H1 (cell line): ENCODE measurements at regions not wholly inside any gene's neighbourhood (a gene's known extent, or its start where the extent isn't known, plus 50 kb on each side); places are given as distances from the start of the nearest gene placed in this dataset.
A peak's percentile ranks its signal among the peaks of the same experiment; 100 is the strongest.
"Not testable (repeated sequence)": the region's sequence is repeated elsewhere in the genome, so short reads cannot be mapped to it uniquely, and the experiment has no call there.

Experiments
- CTCF ChIA-PET: fragments of 300-600 bp; sonication (Branson Sonifier 250); formaldehyde crosslinking; loops from one replicate; lab custom pipeline; 2021; ENCODE audit not compliant: partially characterized antibody; lab: Charles Lee
- POLR2A ChIA-PET: fragments of 300-600 bp; sonication (Branson Sonifier 250); formaldehyde crosslinking; loops from one replicate; lab custom pipeline; 2021; ENCODE audit warnings: inconsistent platforms; ENCODE audit not compliant: partially characterized antibody; lab: Charles Lee
- DNase-seq, 2 experiments: peaks; one replicate each; pipeline versions ENCODE4 v3.0.0 to v3.0.0-alpha.2; 2010 to 2022; ENCODE audit warnings: low spot score in 2 of 2, low read depth in 1 of 2, mixed read lengths in 1 of 2
- FAIRE-seq: peaks from 2 replicates; lab custom pipeline; 2011; peaks lifted over from hg19 to GRCh38; lab: Jason Lieb, UNC
- H2AFZ ChIP-seq: 2 replicates; pipeline ENCODE4 v1.8.1; 2012; ENCODE audit warnings: low read length, inconsistent platforms
- H2AK5ac ChIP-seq: 2 replicates; pipeline ENCODE4 v1.6.1; 2013; ENCODE audit warnings: low read depth, low read length
- H2BK120ac ChIP-seq: replicated peaks from 2 replicates; pipeline ENCODE3; 2013; ENCODE audit warnings: low read depth, low read length, inconsistent platforms
- H2BK12ac ChIP-seq: 2 replicates; pipeline ENCODE4 v1.6.1; 2013; ENCODE audit warnings: low read depth, low read length
- H2BK15ac ChIP-seq: 2 replicates; pipeline ENCODE4 v1.6.1; 2013; ENCODE audit warnings: low read length
- H2BK20ac ChIP-seq: 2 replicates; pipeline ENCODE4 v1.6.1; 2013; ENCODE audit warnings: low read length
- H2BK5ac ChIP-seq: 2 replicates; pipeline ENCODE4 v1.6.1; 2013; ENCODE audit warnings: low read depth, low read length
- H3K14ac ChIP-seq: 2 replicates; pipeline ENCODE4 v1.6.1; 2013; ENCODE audit warnings: inconsistent platforms; ENCODE audit not compliant: insufficient read length
- H3K18ac ChIP-seq: 2 replicates; pipeline ENCODE4 v1.6.1; 2013; ENCODE audit warnings: low read length; ENCODE audit errors: extremely low read depth
- H3K23ac ChIP-seq: 2 replicates; pipeline ENCODE4 v1.6.1; 2013; ENCODE audit warnings: inconsistent platforms; ENCODE audit not compliant: insufficient read length
- H3K23me2 ChIP-seq: 2 replicates; pipeline ENCODE4 v1.6.1; 2013; ENCODE audit warnings: low read depth, low read length
- H3K27ac ChIP-seq: 2 replicates; pipeline ENCODE4 v1.6.1; 2011; ENCODE audit warnings: low read depth, low read length, inconsistent platforms
- H3K27me3 ChIP-seq, 4 experiments: replicated peaks in 1 of 4; 1 replicate in 1 of 4; 2 replicates in 3 of 4; pipeline versions ENCODE4 v1.6.1 to v1.8.1; 2011 to 2013; ENCODE audit warnings: low read length in 3 of 4, mild to moderate bottlenecking in 3 of 4, inconsistent platforms in 2 of 4, mixed read lengths in 2 of 4, moderate library complexity in 1 of 4; ENCODE audit not compliant: control insufficient read depth in 3 of 4, insufficient read depth in 3 of 4; ENCODE audit errors: extremely low read depth in 1 of 4
- H3K36me3 ChIP-seq, 4 experiments: 2 replicates each; pipeline versions ENCODE4 v1.6.1 to v1.8.1; 2011 to 2013; ENCODE audit warnings: mild to moderate bottlenecking in 4 of 4, low read length in 3 of 4, moderate library complexity in 2 of 4, control low read depth in 1 of 4, inconsistent platforms in 1 of 4; ENCODE audit not compliant: insufficient read depth in 4 of 4, control insufficient read depth in 2 of 4
- H3K4ac ChIP-seq: replicated peaks from 2 replicates; pipeline ENCODE3; 2013; ENCODE audit warnings: low read length, low read depth, mixed read lengths, inconsistent platforms; ENCODE audit not compliant: insufficient read length
- H3K4me1 ChIP-seq, 4 experiments: replicated peaks in 1 of 4; 1 replicate in 1 of 4; 2 replicates in 3 of 4; pipeline versions ENCODE4 v1.6.1 to v1.8.1; 2011 to 2013; ENCODE audit warnings: low read length in 3 of 4, inconsistent platforms in 2 of 4, mixed read lengths in 1 of 4; ENCODE audit not compliant: insufficient read depth in 4 of 4, control insufficient read depth in 3 of 4
- H3K4me2 ChIP-seq, 2 experiments: 2 replicates each; pipeline versions ENCODE4 v1.6.1 to v1.8.1; 2011 to 2013; ENCODE audit warnings: low read depth in 2 of 2, low read length in 2 of 2, control low read depth in 1 of 2, inconsistent platforms in 1 of 2, mild to moderate bottlenecking in 1 of 2; ENCODE audit not compliant: insufficient read depth in 1 of 2
- H3K4me3 ChIP-seq, 4 experiments: fragments of 200-600, 300-600 bp in 1 of 4; sonication (generic), shearing (Covaris generic), sonication (Bioruptor Twin) in 1 of 4; 2 replicates each; pipeline versions ENCODE4 v1.5.1 to v1.8.1; 2011 to 2016; ENCODE audit warnings: low read length in 4 of 4, low read depth in 3 of 4, control low read depth in 2 of 4, inconsistent platforms in 2 of 4, mild to moderate bottlenecking in 2 of 4, mixed read lengths in 1 of 4, moderate library complexity in 1 of 4; ENCODE audit not compliant: insufficient read depth in 2 of 4; ENCODE audit errors: extremely low read depth in 1 of 4
- H3K56ac ChIP-seq: replicated peaks from 2 replicates; pipeline ENCODE3; 2013; ENCODE audit warnings: low read depth, mild to moderate bottlenecking, mixed read lengths, low read length, inconsistent platforms; ENCODE audit not compliant: insufficient read length
- H3K79me1 ChIP-seq: 2 replicates; pipeline ENCODE4 v1.6.1; 2013; ENCODE audit warnings: low read depth, low read length, control low read depth
- H3K79me2 ChIP-seq, 2 experiments: 2 replicates each; pipeline versions ENCODE4 v1.6.1 to v1.8.1; 2012 to 2013; ENCODE audit warnings: low read length in 2 of 2, mild to moderate bottlenecking in 2 of 2, inconsistent platforms in 1 of 2; ENCODE audit not compliant: insufficient read depth in 2 of 2, control insufficient read depth in 1 of 2
- H3K9ac ChIP-seq, 4 experiments: replicated peaks in 1 of 4; 1 replicate in 1 of 4; 2 replicates in 3 of 4; pipeline versions ENCODE4 v1.6.1 to v1.8.1; 2011 to 2013; ENCODE audit warnings: low read depth in 3 of 4, low read length in 3 of 4, control low read depth in 2 of 4, mild to moderate bottlenecking in 2 of 4, moderate library complexity in 2 of 4, inconsistent platforms in 1 of 4; ENCODE audit errors: extremely low read depth in 1 of 4
- H3K9me3 ChIP-seq, 2 experiments: 2 replicates each; pipeline versions ENCODE4 v1.6.1 to v1.8.1; 2012 to 2013; ENCODE audit warnings: mild to moderate bottlenecking in 2 of 2, moderate library complexity in 2 of 2, control low read depth in 1 of 2, inconsistent platforms in 1 of 2, low read depth in 1 of 2, low read length in 1 of 2, mixed read lengths in 1 of 2; ENCODE audit not compliant: insufficient read depth in 2 of 2
- H4K20me1 ChIP-seq, 2 experiments: replicated peaks in 1 of 2; 2 replicates each; pipeline versions ENCODE3 to v1.8.1; 2011 to 2013; ENCODE audit warnings: inconsistent platforms in 2 of 2, low read length in 2 of 2, mild to moderate bottlenecking in 1 of 2; ENCODE audit not compliant: insufficient read depth in 2 of 2, control insufficient read depth in 1 of 2
- H4K5ac ChIP-seq: 2 replicates; pipeline ENCODE4 v1.6.1; 2013; ENCODE audit warnings: low read length, low read depth, mixed read lengths, inconsistent platforms; ENCODE audit not compliant: insufficient read length
- H4K8ac ChIP-seq: 2 replicates; pipeline ENCODE4 v1.8.0; 2013; ENCODE audit warnings: mild to moderate bottlenecking, moderate library complexity, low read length, inconsistent platforms; ENCODE audit not compliant: insufficient read depth; ENCODE audit errors: extremely low read depth
- H4K91ac ChIP-seq: replicated peaks from 2 replicates; pipeline ENCODE3; 2013; ENCODE audit warnings: low read length, mixed read lengths, inconsistent platforms; ENCODE audit not compliant: insufficient read length
- WGBS, 2 experiments: shearing (Covaris generic) in 1 of 2; methylation state at CpG; one replicate each; pipeline versions ENCODE4 v1.1.6 to v1.1.7; 2013 to 2015; ENCODE audit warnings: low lambda C conversion rate in 2 of 2, mixed read lengths in 2 of 2, inconsistent platforms in 1 of 2, low coverage in 1 of 2, missing lambda C conversion rate in 1 of 2; ENCODE audit not compliant: insufficient replicate concordance in 2 of 2, insufficient coverage in 1 of 2, insufficient read length in 1 of 2; ENCODE audit errors: extremely low coverage in 1 of 2, missing lambda C conversion rate in 1 of 2; 5-methylcytosine and 5-hydroxymethylcytosine counted together

GRCh38 chr4:3929431-3929830 is 163.2 kb downstream of the ADRA2C start:
- H3K27me3 ChIP-seq, DNase-seq: not testable (repeated sequence)
- CTCF ChIA-PET: interaction anchor here (1.2 to 1.3 kb wide), 2 partner anchors 13 to 50 kb away, joined by 3 read pairs; no protein-coding TSS in a partner anchor

More at GRCh38 chr4:3929431-3929830, 163.2 kb downstream of the ADRA2C start:
- 91% methylated on average over 8 of the region's 8 CpGs; no CpG with 5 or more reads in 1 of the 2 experiments for WGBS, 2 experiments
- not testable (repeated sequence) for H2BK12ac ChIP-seq, FAIRE-seq, H2AK5ac ChIP-seq, H3K79me1 ChIP-seq, H3K4me3 ChIP-seq, H3K18ac ChIP-seq, H2BK20ac ChIP-seq, H3K4me1 ChIP-seq, H3K14ac ChIP-seq, H3K23me2 ChIP-seq, H3K9me3 ChIP-seq, H2BK15ac ChIP-seq, H3K4me2 ChIP-seq, H3K27ac ChIP-seq, H3K56ac ChIP-seq, H4K20me1 ChIP-seq, H3K79me2 ChIP-seq, H4K91ac ChIP-seq, H3K36me3 ChIP-seq, H4K8ac ChIP-seq, H3K23ac ChIP-seq, H3K9ac ChIP-seq, H4K5ac ChIP-seq, H3K4ac ChIP-seq, H2BK120ac ChIP-seq, H2AFZ ChIP-seq
- POLR2A ChIA-PET: interaction anchor here (0.9 kb wide), 1 partner anchor 11 kb away, joined by 3 read pairs; no protein-coding TSS in a partner anchor
- H2BK5ac ChIP-seq: peak overlapping the region; percentile 35; the same call in 1 of the 2 replicates
